ENCODE measurements at regions not wholly inside any gene's neighbourhood (a gene's known extent, or its start where the extent isn't known, plus 50 kb on each side); places are given as distances from the start of the nearest gene placed in this dataset.

GRCh38 chr5:174590820-174591219 lies 133.6 kb upstream of the MSX2 start:
- TF ChIP-seq, protein P1, sequence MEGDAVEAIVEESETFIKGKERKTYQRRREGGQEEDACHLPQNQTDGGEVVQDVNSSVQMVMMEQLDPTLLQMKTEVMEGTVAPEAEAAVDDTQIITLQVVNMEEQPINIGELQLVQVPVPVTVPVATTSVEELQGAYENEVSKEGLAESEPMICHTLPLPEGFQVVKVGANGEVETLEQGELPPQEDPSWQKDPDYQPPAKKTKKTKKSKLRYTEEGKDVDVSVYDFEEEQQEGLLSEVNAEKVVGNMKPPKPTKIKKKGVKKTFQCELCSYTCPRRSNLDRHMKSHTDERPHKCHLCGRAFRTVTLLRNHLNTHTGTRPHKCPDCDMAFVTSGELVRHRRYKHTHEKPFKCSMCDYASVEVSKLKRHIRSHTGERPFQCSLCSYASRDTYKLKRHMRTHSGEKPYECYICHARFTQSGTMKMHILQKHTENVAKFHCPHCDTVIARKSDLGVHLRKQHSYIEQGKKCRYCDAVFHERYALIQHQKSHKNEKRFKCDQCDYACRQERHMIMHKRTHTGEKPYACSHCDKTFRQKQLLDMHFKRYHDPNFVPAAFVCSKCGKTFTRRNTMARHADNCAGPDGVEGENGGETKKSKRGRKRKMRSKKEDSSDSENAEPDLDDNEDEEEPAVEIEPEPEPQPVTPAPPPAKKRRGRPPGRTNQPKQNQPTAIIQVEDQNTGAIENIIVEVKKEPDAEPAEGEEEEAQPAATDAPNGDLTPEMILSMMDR (IDR thresholded peaks at IDR 0.05; ENCODE audit: insufficient read depth, low read depth, low read length), result no peak
- DNase-seq (ENCODE audit: low read depth), result no peak
- H3K4me3 ChIP-seq (ENCODE audit: low read depth, low read length), result no peak overlapping the region

DNA sequence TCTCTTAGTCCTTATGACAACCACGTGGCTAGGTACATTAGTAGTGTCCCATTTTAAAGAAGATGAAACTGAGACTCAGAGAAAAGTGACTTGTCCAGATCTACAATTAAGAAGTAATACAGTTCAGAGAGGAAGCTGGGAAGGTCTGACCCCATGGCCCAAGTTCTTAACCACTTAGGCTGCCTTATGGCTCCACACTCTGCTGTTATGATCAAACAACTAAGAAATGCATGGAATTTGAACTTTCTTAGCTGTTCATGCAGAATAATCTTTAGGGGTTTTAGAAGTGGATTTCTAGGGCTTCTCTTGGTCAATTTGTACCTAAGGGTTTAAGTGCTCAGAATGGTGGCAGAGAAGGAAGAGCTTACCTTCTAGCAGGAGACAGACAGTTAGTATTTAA lies 128.0 kb upstream of the MSX2 start:
- no peak overlapping the region for H3K4me3 ChIP-seq (ENCODE audit: low read depth, low read length)
- TF ChIP-seq, protein P1 (IDR thresholded peaks at IDR 0.05; ENCODE audit: insufficient read depth, low read depth, low read length), result no peak
- DNase-seq (ENCODE audit: low read depth), result peak; percentile 59

GRCh38 chr5:174599992-174600391 lies 124.4 kb upstream of the MSX2 start:
- TF ChIP-seq, protein P1 (IDR thresholded peaks at IDR 0.05; ENCODE audit: insufficient read depth, low read depth, low read length), result no peak
- H3K4me3 ChIP-seq (ENCODE audit: low read depth, low read length), result no peak overlapping the region
- no peak for DNase-seq (ENCODE audit: low read depth)

DNA sequence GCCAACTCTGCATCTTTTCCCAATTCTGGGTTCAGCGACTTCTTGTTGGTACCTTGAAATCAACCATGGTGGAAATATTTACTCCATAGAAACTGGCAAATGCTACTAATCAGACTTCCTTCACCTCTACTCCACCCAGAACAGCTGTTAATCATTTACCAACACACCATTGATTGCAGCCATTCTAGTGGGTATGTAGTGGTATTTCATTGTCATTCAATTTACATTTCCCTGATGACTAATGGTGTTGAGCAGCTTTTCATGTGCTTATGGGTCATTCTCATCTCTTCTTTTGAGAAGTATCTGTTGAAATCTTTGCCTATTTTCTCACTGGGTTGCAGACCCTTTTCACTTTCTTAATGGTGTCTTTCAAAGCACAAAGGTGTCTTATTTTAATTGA lies 122.4 kb upstream of the MSX2 start:
- H3K4me3 ChIP-seq (ENCODE audit: low read depth, low read length), result no peak overlapping the region
- DNase-seq (ENCODE audit: low read depth), result peak; percentile 31

GRCh38 chr5:174606153-174606552 lies 118.2 kb upstream of the MSX2 start:
- H3K4me3 ChIP-seq (ENCODE audit: low read depth, low read length), result no peak overlapping the region
- TF ChIP-seq, protein P1 (IDR thresholded peaks at IDR 0.05; ENCODE audit: insufficient read depth, low read depth, low read length), result no peak
- peak; percentile 57 for DNase-seq (ENCODE audit: low read depth)

More for the DNA sequence above, 122.4 kb upstream of the MSX2 start:
- TF ChIP-seq, protein P1 (IDR thresholded peaks at IDR 0.05; ENCODE audit: insufficient read depth, low read depth, low read length), result no peak

GRCh38 chr5:174606646-174607045 lies 117.7 kb upstream of the MSX2 start:
- H3K4me3 ChIP-seq (ENCODE audit: low read depth, low read length), result no peak overlapping the region
- peak; percentile 55 for DNase-seq (ENCODE audit: low read depth)
- TF ChIP-seq, protein P1 (IDR thresholded peaks at IDR 0.05; ENCODE audit: insufficient read depth, low read depth, low read length), result no peak

- DNase-seq (ENCODE audit: low read depth), result no peak
- H3K4me3 ChIP-seq (ENCODE audit: low read depth, low read length), result no peak overlapping the region
- TF ChIP-seq, protein P1 (IDR thresholded peaks at IDR 0.05; ENCODE audit: insufficient read depth, low read depth, low read length), result no peak
These were observed 117.2 kb upstream of the MSX2 start for GRCh38 chr5:174607205-174607604.
